ENCODE measurements at regions not wholly inside any gene's neighbourhood (a gene's known extent, or its start where the extent isn't known, plus 50 kb on each side); places are given as distances from the start of the nearest gene placed in this dataset.

DNA sequence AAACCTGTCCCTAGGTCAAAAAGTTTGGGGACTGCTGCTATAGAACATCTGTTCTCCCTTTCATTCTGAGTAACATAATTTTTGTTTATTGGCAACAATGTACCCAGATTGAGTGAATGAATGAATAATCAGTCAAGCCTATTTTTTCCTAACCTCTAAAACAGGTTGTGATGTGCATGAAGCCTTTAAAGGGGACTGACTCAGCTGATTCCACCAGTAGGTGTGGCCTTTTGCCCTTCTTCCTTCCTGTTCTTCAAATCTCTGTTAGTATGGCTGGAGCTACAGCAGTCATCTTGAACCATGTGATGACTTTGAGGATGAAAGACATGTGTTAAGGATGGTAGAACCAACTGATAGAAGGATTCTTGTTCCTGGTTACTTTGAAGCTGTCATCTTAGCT, 476.1 kb downstream of the NUF2 start:
- TF ChIP-seq POLR2AphosphoS5 (IDR thresholded peaks at IDR 0.05) (no peak), EP300 (IDR thresholded peaks at IDR 0.05) (no peak)
- TF ChIP-seq, protein P1, sequence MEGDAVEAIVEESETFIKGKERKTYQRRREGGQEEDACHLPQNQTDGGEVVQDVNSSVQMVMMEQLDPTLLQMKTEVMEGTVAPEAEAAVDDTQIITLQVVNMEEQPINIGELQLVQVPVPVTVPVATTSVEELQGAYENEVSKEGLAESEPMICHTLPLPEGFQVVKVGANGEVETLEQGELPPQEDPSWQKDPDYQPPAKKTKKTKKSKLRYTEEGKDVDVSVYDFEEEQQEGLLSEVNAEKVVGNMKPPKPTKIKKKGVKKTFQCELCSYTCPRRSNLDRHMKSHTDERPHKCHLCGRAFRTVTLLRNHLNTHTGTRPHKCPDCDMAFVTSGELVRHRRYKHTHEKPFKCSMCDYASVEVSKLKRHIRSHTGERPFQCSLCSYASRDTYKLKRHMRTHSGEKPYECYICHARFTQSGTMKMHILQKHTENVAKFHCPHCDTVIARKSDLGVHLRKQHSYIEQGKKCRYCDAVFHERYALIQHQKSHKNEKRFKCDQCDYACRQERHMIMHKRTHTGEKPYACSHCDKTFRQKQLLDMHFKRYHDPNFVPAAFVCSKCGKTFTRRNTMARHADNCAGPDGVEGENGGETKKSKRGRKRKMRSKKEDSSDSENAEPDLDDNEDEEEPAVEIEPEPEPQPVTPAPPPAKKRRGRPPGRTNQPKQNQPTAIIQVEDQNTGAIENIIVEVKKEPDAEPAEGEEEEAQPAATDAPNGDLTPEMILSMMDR (IDR thresholded peaks at IDR 0.05) = no peak
